ENCODE measurements at regions not wholly inside any gene's neighbourhood (a gene's known extent, or its start where the extent isn't known, plus 50 kb on each side); places are given as distances from the start of the nearest gene placed in this dataset.
A peak's percentile ranks its signal among the peaks of the same experiment; 100 is the strongest.

- Histone ChIP-seq H3K4me1 (ENCODE audit: insufficient read depth, low read length) (no peaks in the 10 kb centered on the region), H3K79me1 (ENCODE audit: insufficient read depth, low read depth, low read length, poor library complexity, severe bottlenecking) (no peaks in the 10 kb centered on the region), H4K91ac (ENCODE audit: insufficient read length, low read depth, low read length) (no peak overlapping the region), H4K8ac (replicated peaks; ENCODE audit: insufficient read length, low read depth, low read length) (no peak overlapping the region), H4K20me1 (ENCODE audit: control insufficient read depth, insufficient read depth, insufficient read length) (no peaks in the 10 kb centered on the region), H3T11ph (ENCODE audit: low read length) (no peak overlapping the region), H3K9me3 (ENCODE audit: control insufficient read depth, low read depth, low read length) (no peaks in the 10 kb centered on the region), H2BK20ac (ENCODE audit: low read depth, low read length, poor library complexity, severe bottlenecking) (no peak overlapping the region), H3K56ac (ENCODE audit: insufficient read length, low read depth, low read length) (no peak overlapping the region), H2AFZ (ENCODE audit: low read length) (no peak overlapping the region), H3K79me2 (ENCODE audit: insufficient read depth, low read length) (no peaks in the 10 kb centered on the region), H4K5ac (ENCODE audit: insufficient read length, low read depth, low read length) (no peak overlapping the region), H3K9ac (ENCODE audit: extremely low read depth, insufficient read length, low read length) (no peak overlapping the region), H3K27me3 (ENCODE audit: insufficient read depth, low read length) (no peaks in the 10 kb centered on the region), H3K4me2 (ENCODE audit: insufficient read depth, insufficient read length, low read length) (no peak overlapping the region), H2BK15ac (ENCODE audit: low read depth, low read length) (0 out of 2 replicates have a peak overlapping the region, but pooled peaks have one; percentile 57), H2BK120ac (ENCODE audit: low read depth, low read length, poor library complexity, severe bottlenecking) (no peak overlapping the region), H3K23me2 (ENCODE audit: insufficient read length, low read depth, low read length, poor library complexity, severe bottlenecking) (no peaks in the 10 kb centered on the region), H3K4ac (ENCODE audit: low read depth, low read length) (no peak overlapping the region), H2BK5ac (ENCODE audit: insufficient read length, low read length) (no peak overlapping the region), H2AK5ac (ENCODE audit: insufficient read length, low read length) (no peak overlapping the region), H3K23ac (ENCODE audit: insufficient read length, low read depth, low read length) (no peak overlapping the region), H3K18ac (ENCODE audit: insufficient read length, low read depth, low read length) (no peak overlapping the region), H3K27ac (ENCODE audit: insufficient read length, low read depth, low read length) (no peak overlapping the region), H3K14ac (ENCODE audit: insufficient read depth, low read length) (no peak overlapping the region), H2BK12ac (ENCODE audit: insufficient read length, low read depth, low read length) (no peak overlapping the region)
- DNase-seq, result peak; percentile 12
- Mint-ChIP-seq H3K36me3 (ENCODE audit: insufficient read depth in 1 of 3, low read depth in 3 of 3) (no peaks in the 10 kb centered on the region; a peak in 1 of 7 replicates), H3K4me1 (0 out of 4 replicates have a peak, but pooled peaks cover 0 to 4% of the 10 kb centered on the region in 2 experiments), H3K9me3 (peaks cover 4 to 9% of the 10 kb centered on the region in 2 experiments; a peak in 3 of 5 replicates), H3K27me3 (ENCODE audit: low read depth) (peaks cover 6% of the 10 kb centered on the region), H3K27ac (no peak overlapping the region), H3K4me3 (no peak overlapping the region)
- TF ChIP-seq CTCF (conservative IDR thresholded peaks at IDR 0.05), result no peak
- WGBS (ENCODE audit: extremely low coverage, insufficient read length, low lambda C conversion rate), result no CpG with 5 or more reads among the region's 13 CpGs
Observed at GRCh38 chr15:101539492-101539891, 50.0 kb upstream of the PCSK6 start.

Data from H9 (cell line).